ENCODE measurements at regions not wholly inside any gene's neighbourhood (a gene's known extent, or its start where the extent isn't known, plus 50 kb on each side); places are given as distances from the start of the nearest gene placed in this dataset.

GRCh38 chr6:98548301-98548700 lies 286.1 kb upstream of the POU3F2 start:
- Histone ChIP-seq H3K27me3 (replicated peaks in 1 of 4; ENCODE audit: control insufficient read depth in 3 of 4, extremely low read depth in 1 of 4, insufficient read depth in 3 of 4, low read length in 3 of 4) (no peaks in the 10 kb centered on the region), H4K8ac (ENCODE audit: extremely low read depth, insufficient read depth, low read length) (no peak overlapping the region), H4K20me1 (replicated peaks in 1 of 2; ENCODE audit: control insufficient read depth in 1 of 2, insufficient read depth in 2 of 2, low read length in 2 of 2) (no peaks in the 10 kb centered on the region), H3K23ac (ENCODE audit: insufficient read length) (no peak overlapping the region), H3K4ac (replicated peaks; ENCODE audit: insufficient read length, low read depth, low read length) (no peak overlapping the region), H3K79me1 (ENCODE audit: low read depth, low read length) (no peaks in the 10 kb centered on the region), H2AK5ac (ENCODE audit: low read depth, low read length) (no peak overlapping the region), H3K14ac (ENCODE audit: insufficient read length) (no peak overlapping the region), H2BK15ac (ENCODE audit: low read length) (no peak overlapping the region), H3K18ac (ENCODE audit: extremely low read depth, low read length) (no peak overlapping the region), H3K4me3 (ENCODE audit: extremely low read depth in 1 of 4, insufficient read depth in 2 of 4, low read depth in 3 of 4, low read length in 4 of 4) (no peak overlapping the region), H2BK5ac (ENCODE audit: low read depth, low read length) (no peak overlapping the region), H4K91ac (replicated peaks; ENCODE audit: insufficient read length, low read length) (no peak overlapping the region), H4K5ac (ENCODE audit: insufficient read length, low read depth, low read length) (no peak overlapping the region), H2BK120ac (replicated peaks; ENCODE audit: low read depth, low read length) (no peak overlapping the region), H2AFZ (ENCODE audit: low read length) (no peak overlapping the region), H3K79me2 (ENCODE audit: control insufficient read depth in 1 of 2, insufficient read depth in 2 of 2, low read length in 2 of 2) (no peaks in the 10 kb centered on the region), H3K23me2 (ENCODE audit: low read depth, low read length) (no peaks in the 10 kb centered on the region), H3K9me3 (ENCODE audit: insufficient read depth in 2 of 2, low read depth in 1 of 2, low read length in 1 of 2) (no peaks in the 10 kb centered on the region), H3K9ac (replicated peaks in 1 of 4; ENCODE audit: extremely low read depth in 1 of 4, low read depth in 3 of 4, low read length in 3 of 4) (no peak overlapping the region), H2BK20ac (ENCODE audit: low read length) (no peak overlapping the region), H3K36me3 (ENCODE audit: control insufficient read depth in 2 of 4, insufficient read depth in 4 of 4, low read length in 3 of 4) (no peaks in the 10 kb centered on the region), H3K4me1 (replicated peaks in 1 of 4; ENCODE audit: control insufficient read depth in 3 of 4, insufficient read depth in 4 of 4, low read length in 3 of 4) (no peaks in the 10 kb centered on the region), H3K4me2 (ENCODE audit: insufficient read depth in 1 of 2, low read depth in 2 of 2, low read length in 2 of 2) (no peak overlapping the region), H3K56ac (replicated peaks; ENCODE audit: insufficient read length, low read depth, low read length) (no peak overlapping the region), H2BK12ac (ENCODE audit: low read depth, low read length) (no peak overlapping the region), H3K27ac (ENCODE audit: low read depth, low read length) (no peak overlapping the region)
- FAIRE-seq (no peak), DNase-seq (ENCODE audit: low read depth in 1 of 2, low spot score in 2 of 2) (no peak)
- ChIA-PET CTCF (ENCODE audit: partially characterized antibody) (interaction anchor here (1.0 to 1.6 kb wide), 4 partner anchors 9 to 571 kb away, joined by 3 to 4 read pairs (median 4); no protein-coding TSS in a partner anchor), POLR2A (ENCODE audit: partially characterized antibody) (no interaction called here)
- 81% methylated on average over 1 of the region's 1 CpG; no CpG with 5 or more reads in 1 of the 2 experiments for WGBS, 2 experiments (ENCODE audit: extremely low coverage in 1 of 2, insufficient coverage in 1 of 2, insufficient read length in 1 of 2, insufficient replicate concordance in 2 of 2, low coverage in 1 of 2, low lambda C conversion rate in 2 of 2, missing lambda C conversion rate in 1 of 2)
- no peak for TF ChIP-seq ASH2L (IDR thresholded peaks at IDR 0.05; ENCODE audit: low read length)
